Superior temporal gyrus (tissue), 1 donor: ENCODE measurements at regions not wholly inside any gene's neighbourhood (a gene's known extent, or its start where the extent isn't known, plus 50 kb on each side); places are given as distances from the start of the nearest gene placed in this dataset.

Experiments used
- DNase-seq: peaks from one replicate; pipeline ENCODE4 v3.0.0-alpha.2; 2016; ENCODE audit errors: extremely low spot score

DNA sequence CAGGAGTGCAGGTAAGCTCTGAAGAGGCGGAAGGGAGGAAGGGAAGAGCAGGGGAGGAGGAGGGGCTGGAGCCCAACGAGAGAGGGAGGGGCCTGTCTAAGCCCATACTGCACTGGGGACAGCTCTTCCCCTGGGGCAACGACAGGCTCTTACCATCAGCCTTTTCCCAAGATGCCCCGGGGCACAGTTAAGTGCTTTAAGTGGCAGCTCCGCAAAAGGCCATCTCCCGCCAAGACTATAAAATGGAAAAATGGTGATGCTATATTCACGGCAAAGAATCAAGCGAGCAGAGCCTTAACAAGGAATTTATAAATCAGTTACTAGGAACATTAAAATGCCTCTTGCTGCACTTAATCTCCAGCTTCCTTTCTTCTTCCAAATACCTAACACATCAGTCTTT lies 110.2 kb upstream of the NLRP1 start:
- DNase-seq, result no peak

DNA sequence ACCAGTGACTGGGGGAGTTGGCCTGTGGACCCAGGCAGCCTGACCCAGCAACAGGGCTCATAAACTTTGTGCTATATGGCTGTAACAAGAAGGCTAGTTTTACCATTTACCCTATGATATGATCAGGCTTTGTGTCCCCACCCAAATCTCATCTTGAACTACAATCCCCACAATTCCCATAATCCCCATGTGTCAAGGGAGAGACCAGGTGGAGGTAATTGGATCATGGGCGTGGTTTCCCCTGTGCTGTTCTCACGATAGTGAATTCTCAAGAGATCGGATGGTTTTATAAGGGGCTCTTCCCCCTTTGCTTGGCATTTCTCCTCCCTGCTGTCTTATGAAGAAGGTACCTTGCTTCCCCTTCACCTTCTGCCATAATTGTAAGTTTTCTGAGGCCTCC lies 111.2 kb upstream of the NLRP1 start:
- DNase-seq, result no peak

DNA sequence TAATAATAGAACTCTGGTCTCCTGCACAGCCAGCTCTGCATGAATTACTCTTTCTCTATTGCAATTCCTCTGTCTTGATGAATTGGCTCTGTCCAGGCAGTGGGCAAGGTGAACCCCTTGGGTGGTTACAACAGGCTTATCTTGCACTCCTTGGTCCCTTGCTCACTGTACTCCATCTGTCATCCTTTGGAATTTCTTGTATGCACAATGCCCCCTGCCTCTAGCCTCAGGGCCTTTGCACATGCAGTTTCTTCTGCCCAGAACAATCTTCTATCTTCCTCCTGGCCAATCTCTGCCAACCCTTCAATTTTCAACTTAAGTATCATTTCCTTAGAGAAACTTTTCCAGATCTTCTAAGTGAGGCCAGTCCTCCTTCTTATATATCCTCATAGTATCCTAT lies 114.7 kb upstream of the NLRP1 start:
- DNase-seq, result no peak

DNA sequence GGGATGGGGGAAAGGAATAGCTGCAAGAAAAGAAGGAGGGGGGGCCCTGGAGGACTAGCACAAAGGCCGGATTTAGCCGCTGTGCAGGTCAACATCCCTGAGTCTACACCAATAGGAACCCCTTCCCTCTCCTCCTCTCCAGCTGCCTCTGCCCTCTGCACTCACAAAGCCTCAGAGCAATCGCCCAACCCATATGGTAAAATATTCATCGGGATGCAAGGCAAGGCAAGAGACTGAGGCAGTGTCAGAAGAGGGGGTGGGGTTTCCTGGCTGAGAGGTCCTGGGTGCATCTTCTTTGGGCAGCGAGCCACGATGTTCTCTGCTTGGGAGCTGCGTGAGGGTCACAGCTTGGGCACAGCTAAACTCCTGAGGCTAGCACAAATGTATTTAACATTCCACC lies 115.5 kb upstream of the NLRP1 start:
- no peak for DNase-seq

DNA sequence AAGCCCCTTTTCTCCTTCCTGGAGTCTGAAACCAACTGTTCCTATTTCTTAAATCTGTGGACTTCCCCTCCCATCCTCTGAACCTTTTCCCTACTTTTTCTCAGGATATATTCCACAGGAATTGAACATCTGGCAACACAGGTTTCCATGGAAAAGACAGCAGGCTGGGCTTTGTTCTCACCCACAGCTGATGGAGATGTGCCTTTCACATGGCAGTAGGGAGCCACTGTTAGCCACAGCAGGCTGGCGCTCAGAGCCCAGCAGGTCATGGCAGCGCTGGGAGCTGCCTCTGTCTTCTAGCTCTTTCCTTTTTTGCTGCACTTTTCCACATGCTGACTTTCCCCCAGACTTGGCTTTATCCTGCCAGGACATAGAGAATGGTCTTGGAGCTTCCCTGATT lies 116.4 kb upstream of the NLRP1 start:
- no peak for DNase-seq

DNA sequence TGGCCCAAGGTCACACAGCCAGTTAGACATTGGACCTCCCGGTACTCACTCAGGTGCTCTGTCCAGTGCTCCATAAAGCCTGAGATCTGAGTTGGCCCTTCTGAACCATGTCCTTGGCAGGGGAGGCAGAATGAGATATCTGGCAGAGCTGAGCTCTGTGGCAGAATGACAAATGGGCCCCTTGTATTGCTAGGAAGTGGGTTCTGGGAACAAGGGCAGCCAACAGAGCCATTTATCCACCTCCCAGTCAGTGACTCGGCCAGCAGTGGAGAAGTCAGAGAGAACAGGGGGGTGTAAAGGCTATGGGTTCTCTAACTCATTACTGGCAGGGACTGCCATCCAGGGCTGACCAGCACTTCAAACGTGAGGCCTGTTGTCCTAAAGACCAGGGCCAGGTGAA lies 117.1 kb upstream of the NLRP1 start:
- no peak for DNase-seq

DNA sequence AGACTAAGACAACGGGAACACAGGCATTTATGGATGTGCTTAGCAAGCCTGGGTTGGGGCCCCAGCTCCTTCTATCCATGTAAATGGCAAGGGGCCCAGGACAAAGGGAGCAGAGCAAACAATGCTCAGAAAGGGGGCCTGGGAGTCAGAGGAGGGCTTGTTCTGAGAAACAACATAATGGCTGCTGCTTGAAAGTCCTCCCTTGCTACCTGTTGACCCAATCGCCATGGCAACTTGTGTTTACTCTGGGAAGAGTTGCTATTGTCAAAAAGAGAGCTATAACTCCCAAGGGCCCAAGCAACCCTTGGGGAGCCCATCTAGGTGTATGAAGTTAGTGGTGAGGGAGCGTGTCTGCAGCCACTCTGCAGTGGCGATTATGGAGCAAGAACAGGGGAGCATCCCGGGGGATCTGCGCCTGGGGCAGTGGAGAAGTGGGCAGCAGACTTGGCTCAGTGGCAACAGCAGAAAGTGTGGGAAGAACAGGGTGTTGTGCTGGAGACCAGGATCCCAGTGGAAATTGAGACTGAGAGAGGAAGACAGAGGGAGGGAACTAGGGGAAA lies 118.7 kb upstream of the NLRP1 start:
- no peak for DNase-seq

DNA sequence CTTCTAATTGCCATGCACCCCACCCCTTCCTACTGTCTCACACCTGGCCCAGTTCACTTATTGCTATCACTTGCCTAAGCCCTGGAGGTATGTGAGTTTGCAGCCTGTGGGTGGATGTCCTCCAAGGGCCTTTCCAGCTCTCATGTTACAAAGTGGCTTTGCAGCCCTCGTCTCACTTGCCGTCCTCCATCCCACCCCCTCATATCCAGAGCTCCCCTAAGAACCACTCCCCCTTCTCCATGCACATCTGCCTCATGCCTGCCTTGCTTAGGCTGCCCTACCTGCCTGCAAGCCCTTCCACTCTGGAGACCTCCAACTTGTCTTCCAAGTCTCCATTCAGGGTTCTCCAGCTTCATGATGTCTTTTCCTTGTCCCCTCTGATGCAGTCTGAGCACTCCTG lies 119.4 kb upstream of the NLRP1 start:
- no peak for DNase-seq

DNA sequence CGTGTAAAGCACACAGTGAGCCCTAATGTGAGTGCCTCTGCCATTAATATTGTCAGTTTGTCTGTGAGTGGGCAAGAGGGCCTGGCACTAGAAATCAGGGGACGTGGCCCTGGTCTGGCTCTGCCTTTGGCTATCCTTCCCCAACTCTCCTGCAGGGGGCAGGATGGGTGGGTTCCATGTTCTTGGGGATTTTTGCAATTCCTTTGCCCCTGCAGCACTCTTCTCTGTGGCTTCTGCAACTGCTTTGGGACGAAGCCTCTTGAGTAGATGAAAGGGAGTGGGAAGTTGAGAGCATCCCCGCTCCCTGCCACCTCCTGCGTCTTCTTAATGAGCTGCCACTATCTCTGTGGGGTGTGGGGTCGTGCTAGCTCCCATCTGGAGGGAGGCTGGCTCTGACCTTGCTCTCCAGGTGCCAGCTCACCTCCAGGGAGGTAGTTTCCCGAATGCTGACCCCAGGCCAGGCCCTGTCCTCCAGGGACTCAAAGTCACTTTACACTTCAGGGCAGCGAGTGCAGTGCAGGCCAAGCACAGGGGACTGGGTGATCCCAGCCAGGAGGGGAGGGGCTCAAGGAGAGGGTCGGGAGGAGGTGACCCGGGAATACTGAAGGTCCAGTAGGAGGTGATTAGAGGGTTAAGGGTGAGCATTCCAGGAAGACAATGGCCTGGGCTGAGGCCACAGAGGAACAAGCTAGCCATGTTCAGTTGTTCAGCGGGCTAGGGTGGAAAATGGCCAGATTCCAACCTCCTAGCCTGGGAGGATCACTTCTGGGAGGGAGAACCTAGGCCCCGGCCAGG lies 121.0 kb upstream of the NLRP1 start:
- DNase-seq, result no peak

DNA sequence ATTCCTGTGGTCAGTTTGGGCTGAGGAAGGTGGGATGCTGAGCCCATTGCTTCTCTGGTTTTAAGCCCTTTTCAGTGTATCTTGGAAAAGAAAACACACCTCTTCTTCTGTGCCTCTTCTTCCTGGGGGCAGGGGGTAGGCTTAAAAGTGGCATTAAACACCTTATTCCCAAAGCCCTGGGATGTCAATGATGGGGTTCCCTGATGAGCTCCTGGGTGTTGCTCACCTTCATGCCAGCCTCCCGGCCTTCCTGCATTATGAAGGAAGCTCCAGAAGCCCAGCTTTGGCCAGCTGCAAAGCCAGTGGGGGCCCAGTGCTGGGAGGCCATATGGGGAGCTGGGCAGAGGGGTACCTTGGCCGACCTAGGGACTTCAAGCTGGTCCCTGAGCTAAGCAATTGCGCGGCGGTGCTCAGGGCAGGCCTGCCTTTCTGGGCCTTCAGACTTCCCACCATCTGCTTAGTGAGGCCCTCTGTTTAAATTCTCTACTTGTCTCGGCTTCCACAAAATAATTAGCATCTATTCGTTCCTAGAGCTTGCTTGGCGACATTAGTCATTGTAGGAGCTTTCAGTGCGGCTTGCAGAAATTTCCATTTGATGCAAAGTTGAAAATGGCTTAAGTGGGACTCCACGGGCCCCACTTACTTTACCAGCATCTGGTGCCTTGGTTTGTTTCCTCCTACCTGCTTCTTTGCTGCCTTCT lies 121.7 kb upstream of the NLRP1 start:
- no peak for DNase-seq

DNA sequence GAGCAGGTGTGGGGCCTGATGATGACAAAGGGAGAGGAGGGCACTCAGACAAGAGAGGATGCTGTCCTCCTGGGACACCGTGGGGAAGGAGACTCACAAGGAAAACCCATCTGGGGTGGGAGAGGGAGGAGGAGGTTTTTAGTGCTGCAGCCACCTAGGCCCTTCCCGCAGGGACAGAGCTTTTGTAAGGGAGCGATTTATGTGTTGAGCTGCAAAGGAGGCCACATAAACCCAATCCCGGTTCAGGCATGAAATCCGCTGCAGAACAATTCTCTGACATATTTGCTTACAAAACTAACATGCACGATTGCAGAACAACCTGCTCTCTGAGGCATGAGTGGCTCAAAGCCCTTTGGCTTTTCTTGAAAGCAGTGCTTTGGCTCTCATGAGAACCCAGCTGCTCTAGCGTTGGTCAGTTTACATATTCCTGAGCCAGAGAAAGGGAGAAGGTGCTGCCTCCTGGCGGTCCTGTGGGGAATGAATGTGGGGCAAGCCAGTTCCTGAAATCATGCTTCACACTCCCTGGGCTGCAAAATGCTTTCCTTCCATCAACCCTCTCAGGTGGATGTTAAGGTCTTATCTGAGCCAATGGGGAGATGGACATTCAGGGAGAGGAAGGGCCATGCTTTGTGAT lies 122.4 kb upstream of the NLRP1 start:
- DNase-seq, result peak; percentile 69

DNA sequence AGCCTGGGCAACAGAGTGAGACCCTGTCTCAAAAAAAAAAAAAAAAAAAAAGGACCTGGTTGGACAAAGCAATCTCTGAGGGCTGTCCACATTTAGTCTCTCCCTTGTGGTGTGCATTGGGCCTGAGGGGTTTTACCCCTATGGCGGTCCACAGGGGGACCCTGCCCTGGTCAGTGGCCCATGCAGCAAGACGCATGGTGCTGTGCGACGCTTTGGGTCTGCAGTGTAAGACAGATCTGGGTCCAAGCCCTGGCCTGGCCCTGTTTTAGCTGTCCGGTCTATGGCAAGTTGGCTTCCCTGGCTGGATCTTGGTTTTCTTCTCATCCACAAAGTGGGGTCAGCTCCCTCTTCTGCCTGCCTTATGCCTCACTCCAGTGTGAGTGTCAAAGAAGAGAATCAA lies 123.2 kb upstream of the NLRP1 start:
- DNase-seq, result no peak

DNA sequence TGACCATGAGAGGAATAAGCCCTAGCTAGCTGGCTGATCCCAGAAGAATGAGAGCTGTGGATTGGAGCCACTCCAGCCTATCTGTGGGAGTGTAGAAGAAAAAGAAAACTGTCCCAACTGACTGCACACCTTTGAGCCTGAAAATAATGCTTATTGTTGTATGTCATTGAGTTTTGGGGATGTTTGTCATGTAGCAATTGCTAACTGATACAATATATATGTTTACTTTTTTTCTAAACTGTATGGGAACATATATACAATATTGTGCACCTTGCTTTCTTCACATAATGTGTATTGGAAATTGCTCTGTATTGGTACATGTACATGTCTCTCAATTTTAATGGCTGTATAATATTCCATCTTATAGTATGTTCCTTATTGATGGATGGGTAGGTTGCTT lies 124.0 kb upstream of the NLRP1 start:
- DNase-seq, result no peak

DNA sequence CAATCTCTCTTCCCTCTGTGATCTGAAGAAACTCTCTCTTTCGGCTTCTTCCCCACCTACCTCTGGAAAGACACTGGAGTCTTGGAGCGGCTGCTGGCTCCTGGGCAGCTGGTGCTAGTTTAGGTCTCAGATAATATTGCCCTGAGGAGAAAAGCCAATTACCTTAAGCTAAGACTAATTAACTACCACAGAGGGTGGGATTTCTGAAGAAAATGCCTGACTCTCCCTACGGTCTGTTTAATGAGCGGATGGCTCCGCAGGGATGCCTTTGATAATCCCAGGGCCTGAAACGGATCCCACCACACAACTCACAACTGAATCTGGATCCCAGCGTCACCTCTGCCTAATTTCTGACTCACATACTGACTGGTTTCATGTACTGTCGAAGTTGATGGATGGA lies 127.0 kb upstream of the NLRP1 start:
- DNase-seq, result no peak

DNA sequence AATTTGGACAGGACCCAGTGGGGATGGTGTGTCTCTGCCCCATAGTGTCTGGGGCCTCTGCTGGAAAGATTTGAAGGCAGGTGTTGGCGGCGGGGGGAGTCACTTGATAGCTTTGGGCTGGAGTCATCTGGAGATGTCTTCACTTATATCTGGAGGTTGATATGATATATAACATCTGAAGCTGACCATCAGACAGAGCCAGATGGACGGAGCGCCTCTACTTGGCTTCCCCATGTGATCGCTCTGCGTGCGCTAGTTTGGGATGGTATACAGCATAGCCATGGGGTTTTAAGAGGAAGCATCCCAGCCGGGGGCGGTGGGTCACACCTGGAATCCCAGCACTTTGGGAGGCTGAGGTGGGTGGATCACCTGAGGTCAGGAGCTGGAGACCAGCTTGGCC lies 130.7 kb upstream of the NLRP1 start:
- DNase-seq, result no peak

DNA sequence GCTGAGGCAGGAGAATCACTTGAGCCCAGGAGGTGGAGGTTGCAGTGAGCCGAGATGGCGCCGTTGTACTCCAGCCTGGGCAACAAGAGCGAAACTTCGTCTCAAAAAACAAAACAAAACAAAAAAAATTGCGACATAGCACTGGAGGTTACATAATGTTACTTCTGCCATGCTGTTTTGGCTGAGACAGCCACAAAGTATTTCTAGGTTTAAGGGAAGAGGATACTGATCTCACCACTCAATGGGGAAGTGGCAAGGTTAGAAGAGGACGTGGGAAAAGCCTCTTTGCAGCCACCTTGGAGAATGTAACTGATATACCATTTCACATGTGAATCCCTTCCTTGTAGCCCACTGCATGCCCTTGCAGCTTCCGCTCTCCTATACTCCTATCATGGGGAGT lies 131.2 kb upstream of the NLRP1 start:
- peak; percentile 13 for DNase-seq

DNA sequence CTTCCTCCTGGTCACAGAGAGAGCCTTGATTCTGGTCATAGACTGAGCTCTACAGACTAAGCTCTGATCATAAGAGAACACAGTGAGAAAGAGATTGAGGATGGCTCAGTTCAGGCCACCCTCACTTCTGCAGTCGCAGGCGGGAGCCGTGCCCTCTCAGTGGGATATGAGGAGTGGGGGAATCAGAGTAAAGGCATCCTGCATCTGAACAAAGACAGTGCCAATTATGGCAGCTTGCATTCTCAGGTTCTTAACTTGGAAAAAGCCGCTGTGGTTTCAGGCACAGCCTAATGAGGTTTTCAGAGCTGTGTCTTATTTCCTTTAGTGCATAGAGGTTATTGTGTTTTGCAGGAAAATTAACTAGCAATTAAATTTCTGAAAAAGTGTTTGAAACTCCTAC lies 134.4 kb upstream of the NLRP1 start:
- no peak for DNase-seq

DNA sequence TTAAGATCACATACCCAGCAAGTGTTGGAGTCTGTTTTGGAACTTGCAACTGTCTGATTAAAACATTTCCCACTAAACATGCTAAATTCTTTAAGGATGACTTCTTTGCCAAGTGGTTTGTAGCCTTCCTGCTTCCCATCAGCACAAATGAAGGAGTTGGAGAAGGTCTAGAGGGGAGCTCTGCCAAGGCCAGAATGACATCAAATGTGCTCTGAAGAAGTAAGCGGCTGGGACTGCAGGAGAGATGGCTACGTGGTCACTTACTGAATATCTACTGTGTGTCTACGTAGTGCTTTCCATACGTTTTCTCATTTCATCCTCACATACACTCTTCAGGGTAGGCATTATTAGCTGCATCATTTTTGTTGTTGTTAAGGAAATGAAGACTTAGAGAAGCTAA lies 135.7 kb upstream of the NLRP1 start:
- DNase-seq, result no peak

DNA sequence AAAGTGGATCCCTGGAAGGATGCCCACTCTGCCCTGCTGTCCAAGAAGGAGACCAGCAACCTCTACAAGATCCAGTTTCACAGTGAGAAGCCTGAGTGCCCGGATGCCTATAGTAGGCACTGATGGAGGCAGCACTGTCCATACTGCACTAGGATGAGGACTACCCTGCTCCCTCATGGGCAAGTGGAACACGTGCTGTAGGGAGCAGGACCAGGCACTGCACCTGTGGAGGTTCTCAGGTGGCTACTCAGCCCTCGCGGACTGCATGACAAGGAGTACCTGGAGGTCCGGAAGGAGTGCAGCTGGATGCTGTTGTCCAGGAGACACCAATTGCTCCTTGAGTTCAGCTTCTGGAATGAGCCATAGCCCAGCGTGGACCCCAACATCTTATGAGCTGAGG lies 146.1 kb upstream of the NLRP1 start:
- DNase-seq, result no peak

DNA sequence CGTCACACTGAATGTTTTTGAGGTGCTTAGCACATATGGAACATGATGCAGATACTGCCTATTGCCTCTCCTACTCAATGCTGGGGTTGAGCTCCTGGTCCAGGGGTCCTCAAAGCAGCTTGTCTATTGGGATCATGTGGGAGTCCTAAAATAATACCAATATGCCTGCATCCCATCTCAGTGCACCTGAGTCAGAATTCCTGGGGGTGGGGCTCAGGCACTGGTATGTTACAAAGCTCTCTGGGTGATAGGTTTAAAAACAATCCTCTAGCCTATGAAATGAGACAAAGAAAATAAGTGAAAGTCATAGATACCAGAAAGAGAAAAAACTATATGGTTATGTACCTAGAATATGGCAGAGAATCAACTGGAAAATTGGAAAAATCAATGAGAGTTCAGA lies 156.6 kb upstream of the NLRP1 start:
- DNase-seq, result no peak

DNA sequence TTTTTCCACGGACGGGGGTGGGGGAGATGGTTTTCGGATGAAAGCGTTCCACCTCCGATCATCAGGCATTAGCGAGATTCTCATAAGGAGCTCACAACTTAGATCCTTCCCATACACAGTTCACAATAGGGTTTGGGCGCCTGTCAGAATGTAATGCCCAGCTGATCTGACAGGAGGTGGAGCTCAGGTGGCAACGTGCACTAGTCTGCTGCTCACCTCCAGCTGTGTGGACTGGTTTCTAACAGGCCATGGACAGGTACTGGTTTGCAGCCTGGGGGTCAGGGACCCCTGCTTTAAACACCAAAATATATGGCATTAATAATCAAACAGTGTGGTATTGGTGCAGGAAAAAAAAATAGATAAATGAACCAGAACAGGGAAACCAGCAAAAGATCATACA lies 157.5 kb upstream of the NLRP1 start:
- no peak for DNase-seq

DNA sequence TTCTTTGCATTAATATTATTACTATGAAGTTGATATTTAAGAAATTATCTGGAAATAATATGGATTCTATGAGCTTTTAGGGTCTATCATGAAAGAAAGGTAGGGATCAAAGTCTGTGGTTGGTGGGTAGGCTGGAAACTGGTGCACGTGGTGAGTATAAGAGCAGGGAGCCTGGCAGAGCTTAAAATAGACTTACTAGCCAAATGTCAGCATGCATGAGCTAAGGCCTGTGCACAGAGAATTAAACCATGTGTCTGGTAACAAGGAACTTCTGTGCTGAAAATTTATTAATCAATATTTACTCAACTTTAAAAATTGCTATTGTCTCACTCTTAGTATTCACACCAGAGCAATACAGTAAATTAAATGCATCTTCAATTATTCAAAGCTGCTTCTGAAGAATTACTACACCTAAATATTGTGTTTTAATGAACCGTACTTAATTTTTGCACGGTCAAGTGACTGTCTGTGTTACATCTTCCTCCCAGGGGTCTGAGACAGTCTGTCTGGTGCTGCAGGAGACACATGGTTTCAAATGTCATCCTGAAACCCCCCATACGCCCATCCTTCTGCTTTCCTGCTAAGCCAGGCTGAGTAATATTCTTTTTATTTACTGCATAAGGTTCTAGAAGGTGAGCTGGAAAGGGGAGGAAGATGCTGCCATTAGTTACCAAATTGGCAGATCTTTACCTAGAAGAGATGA lies 161.0 kb upstream of the NLRP1 start:
- no peak for DNase-seq
